SH-SY5Y (cell line): ENCODE measurements at regions not wholly inside any gene's neighbourhood (a gene's known extent, or its start where the extent isn't known, plus 50 kb on each side); places are given as distances from the start of the nearest gene placed in this dataset.

Experiments used
- GATA2 ChIP-seq: IDR thresholded peaks from 2 replicates; pipeline ENCODE4 v1.6.1; 2011; ENCODE audit warnings: mild to moderate bottlenecking, low read depth, low read length
- GATA3 ChIP-seq: IDR thresholded peaks from 2 replicates; pipeline ENCODE4 v1.6.1; 2011; ENCODE audit warnings: low read depth, mild to moderate bottlenecking, low read length, moderate library complexity

DNA sequence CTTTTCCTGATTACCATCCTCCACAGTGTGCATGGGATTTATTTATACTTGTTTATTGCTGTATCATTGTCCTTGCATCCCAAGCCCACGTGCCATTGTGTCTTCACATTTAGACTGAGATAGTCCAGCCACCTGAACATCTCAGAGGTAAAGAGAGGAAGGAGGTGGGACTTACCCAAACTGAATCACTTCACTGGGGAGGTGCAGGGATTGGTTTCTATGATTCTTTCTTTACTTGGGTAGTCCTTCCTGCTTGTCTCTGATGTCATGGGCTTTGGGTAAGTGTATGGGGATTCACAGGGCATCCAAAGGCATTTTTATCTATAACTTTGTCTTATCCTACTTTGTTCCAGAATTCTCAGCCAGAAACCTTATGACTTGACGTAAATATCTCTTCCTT, 141.5 kb upstream of the UMPS start:
- TF ChIP-seq GATA2: no peak
- TF ChIP-seq GATA3: no peak
